GM19099 (cell line): ENCODE measurements at regions not wholly inside any gene's neighbourhood (a gene's known extent, or its start where the extent isn't known, plus 50 kb on each side); places are given as distances from the start of the nearest gene placed in this dataset.

Experiments
- POLR2A ChIP-seq: IDR thresholded peaks from 3 replicates; pipeline ENCODE4 v1.6.1; 2011; ENCODE audit warnings: low read depth; ENCODE audit not compliant: insufficient read length; ENCODE audit errors: extremely low read depth

- TF ChIP-seq POLR2A, result no peak
These were observed 172.5 kb downstream of the DLEU7 start for GRCh38 chr13:50670847-50671496.

- TF ChIP-seq POLR2A, result no peak
These were observed 172.0 kb downstream of the DLEU7 start for GRCh38 chr13:50671497-50671850.

- no peak for TF ChIP-seq POLR2A
These were observed 171.5 kb downstream of the DLEU7 start for GRCh38 chr13:50672025-50672424.

- TF ChIP-seq POLR2A, result no peak
These were observed 167.8 kb downstream of the DLEU7 start for GRCh38 chr13:50675651-50676050.

GRCh38 chr13:50676602-50677001 is 166.9 kb downstream of the DLEU7 start:
- no peak for TF ChIP-seq POLR2A

- TF ChIP-seq POLR2A, result no peak
These were observed 166.2 kb downstream of the DLEU7 start for GRCh38 chr13:50677258-50677657.

- TF ChIP-seq POLR2A, result no peak
These were observed 165.6 kb downstream of the DLEU7 start for GRCh38 chr13:50677687-50678463.

GRCh38 chr13:50678464-50679162 is 164.9 kb downstream of the DLEU7 start:
- TF ChIP-seq POLR2A, result no peak

- no peak for TF ChIP-seq POLR2A
These were observed 164.2 kb downstream of the DLEU7 start for GRCh38 chr13:50679321-50679720.

GRCh38 chr13:50682002-50682401 is 161.5 kb downstream of the DLEU7 start:
- no peak for TF ChIP-seq POLR2A

- TF ChIP-seq POLR2A, result no peak
These were observed 160.5 kb downstream of the DLEU7 start for GRCh38 chr13:50682966-50683365.

GRCh38 chr13:50684366-50684765 is 159.1 kb downstream of the DLEU7 start:
- no peak for TF ChIP-seq POLR2A

- no peak for TF ChIP-seq POLR2A
These were observed 158.0 kb downstream of the DLEU7 start for GRCh38 chr13:50685491-50685890.

GRCh38 chr13:50685956-50686355 is 157.5 kb downstream of the DLEU7 start:
- no peak for TF ChIP-seq POLR2A

- TF ChIP-seq POLR2A, result no peak
These were observed 156.9 kb downstream of the DLEU7 start for GRCh38 chr13:50686551-50686950.

GRCh38 chr13:50687545-50687944 is 155.9 kb downstream of the DLEU7 start:
- TF ChIP-seq POLR2A, result no peak
